Prostate gland (tissue), 2 donors: ENCODE measurements at regions not wholly inside any gene's neighbourhood (a gene's known extent, or its start where the extent isn't known, plus 50 kb on each side); places are given as distances from the start of the nearest gene placed in this dataset.

Source experiments
- CTCF ChIP-seq, 4 experiments: fragments of 200-600 bp in 2 of 4; fragments of 450-650 bp in 2 of 4; sonication (generic) in 2 of 4; IDR thresholded peaks; 1 replicate in 3 of 4; 2 replicates in 1 of 4; pipeline ENCODE4 v1.5.1; 2016 to 2019; ENCODE audit warnings: antibody characterized with exemption in 4 of 4, mild to moderate bottlenecking in 2 of 4, moderate library complexity in 2 of 4
- POLR2AphosphoS5 ChIP-seq: sonication (generic); formaldehyde crosslinking; IDR thresholded peaks from one replicate; pipeline ENCODE4 v1.6.1; 2017; ENCODE audit warnings: antibody characterized with exemption

- TF ChIP-seq CTCF (IDR thresholded peaks at IDR 0.05) (no peak), POLR2AphosphoS5 (no peak)
These were observed 101.5 kb upstream of the CRBN start for GRCh38 chr3:3281024-3281423.
